SK-N-MC (cell line): ENCODE measurements at regions not wholly inside any gene's neighbourhood (a gene's known extent, or its start where the extent isn't known, plus 50 kb on each side); places are given as distances from the start of the nearest gene placed in this dataset.

Experiments
- EZH2 ChIP-seq: fragments of 200-600 bp; sonication (generic); IDR thresholded peaks from one replicate; pipeline ENCODE4 v1.6.1; 2017; ENCODE audit warnings: antibody characterized with exemption
- POLR2AphosphoS5 ChIP-seq: IDR thresholded peaks from 2 replicates; pipeline ENCODE4 v1.6.1; 2012; ENCODE audit warnings: mild to moderate bottlenecking, low read depth, low read length, borderline replicate concordance

GRCh38 chr12:17810399-17810798 is 279.6 kb downstream of the RERGL start:
- TF ChIP-seq POLR2AphosphoS5 (no peak), EZH2 (no peak)
